Mesenchymal stem cell (in vitro differentiated cells and primary cell): ENCODE measurements at regions not wholly inside any gene's neighbourhood (a gene's known extent, or its start where the extent isn't known, plus 50 kb on each side); places are given as distances from the start of the nearest gene placed in this dataset.

Experiments
- DNase-seq: peaks from one replicate; pipeline ENCODE4 v3.0.0-alpha.2; 2013
- H2AFZ ChIP-seq: one replicate; pipeline ENCODE4 v1.6.1; 2013; ENCODE audit warnings: low read depth, mild to moderate bottlenecking, control low read depth, inconsistent platforms, low read length, moderate library complexity
- H2AK5ac ChIP-seq: 2 replicates; pipeline ENCODE4 v1.6.1; 2013; ENCODE audit warnings: low read length, moderate library complexity, mild to moderate bottlenecking, inconsistent platforms; ENCODE audit not compliant: severe bottlenecking
- H2BK120ac ChIP-seq: one replicate; pipeline ENCODE4 v1.6.1; 2013; ENCODE audit warnings: low read depth, mild to moderate bottlenecking, inconsistent platforms, low read length, moderate library complexity
- H2BK12ac ChIP-seq, 2 experiments: one replicate each; pipeline ENCODE4 v1.6.1; 2013; ENCODE audit warnings: inconsistent platforms in 2 of 2, low read length in 2 of 2, mild to moderate bottlenecking in 2 of 2, moderate library complexity in 2 of 2, control low read depth in 1 of 2
- H2BK15ac ChIP-seq: one replicate; pipeline ENCODE4 v1.6.1; 2013; ENCODE audit warnings: mild to moderate bottlenecking, low read depth, inconsistent platforms; ENCODE audit not compliant: poor library complexity, severe bottlenecking
- H2BK5ac ChIP-seq: 2 replicates; pipeline ENCODE4 v1.6.1; 2013; ENCODE audit warnings: low read depth, mild to moderate bottlenecking, low read length, control low read depth, inconsistent platforms; ENCODE audit not compliant: poor library complexity, severe bottlenecking
- H3K14ac ChIP-seq, 2 experiments: one replicate each; pipeline ENCODE4 v1.6.1; 2013; ENCODE audit warnings: inconsistent platforms in 2 of 2, low read length in 2 of 2, control low read depth in 1 of 2, mild to moderate bottlenecking in 1 of 2, moderate library complexity in 1 of 2
- H3K18ac ChIP-seq, 2 experiments: one replicate each; pipeline ENCODE4 v1.6.1; 2013; ENCODE audit warnings: inconsistent platforms in 2 of 2, low read length in 2 of 2, control low read depth in 1 of 2, low read depth in 1 of 2, mild to moderate bottlenecking in 1 of 2
- H3K23ac ChIP-seq, 2 experiments: one replicate each; pipeline ENCODE4 v1.6.1; 2013; ENCODE audit warnings: inconsistent platforms in 2 of 2, low read length in 2 of 2, mild to moderate bottlenecking in 2 of 2, moderate library complexity in 2 of 2, control low read depth in 1 of 2
- H3K27ac ChIP-seq: 2 replicates; pipeline ENCODE4 v1.5.1; 2013; ENCODE audit warnings: mild to moderate bottlenecking, moderate library complexity, low read length, control low read depth, inconsistent platforms; ENCODE audit not compliant: poor library complexity, severe bottlenecking
- H3K27me3 ChIP-seq, 2 experiments: 2 replicates each; pipeline versions ENCODE4 v1.6.1 to v1.7.0; 2013; ENCODE audit warnings: low read length in 2 of 2, mild to moderate bottlenecking in 2 of 2, moderate library complexity in 2 of 2, control low read depth in 1 of 2, inconsistent platforms in 1 of 2; ENCODE audit not compliant: control insufficient read depth in 1 of 2, insufficient read depth in 1 of 2
- H3K36me3 ChIP-seq, 2 experiments: 2 replicates each; pipeline versions ENCODE4 v1.6.1 to v1.7.0; 2013; ENCODE audit warnings: low read length in 2 of 2, control low read depth in 1 of 2, inconsistent platforms in 1 of 2, low read depth in 1 of 2, mild to moderate bottlenecking in 1 of 2; ENCODE audit not compliant: insufficient read depth in 2 of 2, control insufficient read depth in 1 of 2
- H3K4ac ChIP-seq, 2 experiments: one replicate each; pipeline ENCODE4 v1.6.1; 2013; ENCODE audit warnings: inconsistent platforms in 2 of 2, low read length in 2 of 2, mild to moderate bottlenecking in 2 of 2, moderate library complexity in 2 of 2, control low read depth in 1 of 2, low read depth in 1 of 2
- H3K4me1 ChIP-seq: 2 replicates; pipeline ENCODE4 v1.6.1; 2013; ENCODE audit warnings: low read depth, low read length, control low read depth; ENCODE audit not compliant: control insufficient read depth, insufficient read depth
- H3K4me2 ChIP-seq: 2 replicates; pipeline ENCODE4 v1.6.1; 2013; ENCODE audit warnings: low read length, mild to moderate bottlenecking, inconsistent platforms; ENCODE audit not compliant: poor library complexity, severe bottlenecking
- H3K4me3 ChIP-seq, 2 experiments: 2 replicates each; pipeline versions ENCODE4 v1.5.1 to v1.7.0; 2013; ENCODE audit warnings: low read length in 2 of 2, mild to moderate bottlenecking in 2 of 2, control low read depth in 1 of 2, low read depth in 1 of 2; ENCODE audit not compliant: insufficient read depth in 1 of 2
- H3K79me1 ChIP-seq: replicated peaks from 2 replicates; pipeline ENCODE4 v1.6.1; 2013; ENCODE audit warnings: mild to moderate bottlenecking, control low read depth, low read length, inconsistent platforms; ENCODE audit not compliant: poor library complexity, severe bottlenecking
- H3K9ac ChIP-seq: 2 replicates; pipeline ENCODE4 v1.7.0; 2013; ENCODE audit warnings: mild to moderate bottlenecking, low read length, moderate library complexity
- H3K9me3 ChIP-seq: 2 replicates; pipeline ENCODE4 v1.7.0; 2013; ENCODE audit warnings: mild to moderate bottlenecking, low read length; ENCODE audit not compliant: control insufficient read depth
- H4K8ac ChIP-seq: one replicate; pipeline ENCODE4 v1.6.1; 2013; ENCODE audit warnings: inconsistent platforms, mild to moderate bottlenecking, low read length, moderate library complexity
- H4K91ac ChIP-seq: one replicate; pipeline ENCODE4 v1.6.1; 2013; ENCODE audit warnings: mild to moderate bottlenecking, low read length, inconsistent platforms
- WGBS: methylation state at CpG from one replicate; pipeline ENCODE4 v1.1.7; 2013; ENCODE audit warnings: mixed read lengths; 5-methylcytosine and 5-hydroxymethylcytosine counted together

DNA sequence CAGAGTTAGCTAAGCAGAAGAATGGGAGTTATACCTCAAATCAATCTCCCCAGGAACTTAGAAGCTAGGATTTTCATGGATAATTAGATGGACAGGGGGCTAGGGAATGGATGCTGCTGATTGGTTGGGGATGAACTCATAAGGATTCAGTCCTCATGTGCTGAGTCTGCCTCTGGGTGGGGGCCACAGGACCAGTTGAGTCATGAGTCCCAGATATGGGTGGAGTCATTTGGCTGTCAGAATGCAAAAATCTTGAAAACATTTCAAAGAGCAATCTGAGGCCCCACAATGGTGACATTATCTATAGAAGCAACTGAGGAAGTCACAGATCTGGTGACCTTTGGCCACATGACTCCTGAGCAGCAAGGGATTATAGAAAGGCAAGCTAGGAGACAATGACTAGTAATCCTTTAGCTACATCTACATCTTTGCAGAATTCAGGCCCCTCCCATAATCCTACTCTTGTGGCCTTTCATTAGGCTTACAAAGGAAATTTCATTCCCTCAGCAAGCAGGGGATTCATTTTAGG lies 82.6 kb upstream of the CCL2 start:
- Histone ChIP-seq H2BK12ac (no peak overlapping the region), H2BK15ac (no peak overlapping the region), H3K4ac (no peak overlapping the region), H3K9me3 (no peaks in the 10 kb centered on the region), H3K4me3 (no peak overlapping the region), H3K18ac (no peak overlapping the region), H2AK5ac (no peak overlapping the region), H3K4me1 (no peaks in the 10 kb centered on the region), H3K27ac (no peak overlapping the region), H3K23ac (no peak overlapping the region), H4K91ac (no peak overlapping the region), H4K8ac (no peak overlapping the region), H3K79me1 (no peaks in the 10 kb centered on the region), H3K14ac (no peak overlapping the region), H2BK120ac (no peak overlapping the region), H3K27me3 (peaks cover 0 to 6% of the 10 kb centered on the region in 2 experiments), H2AFZ (no peak overlapping the region), H3K9ac (no peak overlapping the region), H3K4me2 (no peak overlapping the region), H3K36me3 (no peaks in the 10 kb centered on the region), H2BK5ac (no peak overlapping the region)
- no peak for DNase-seq

DNA sequence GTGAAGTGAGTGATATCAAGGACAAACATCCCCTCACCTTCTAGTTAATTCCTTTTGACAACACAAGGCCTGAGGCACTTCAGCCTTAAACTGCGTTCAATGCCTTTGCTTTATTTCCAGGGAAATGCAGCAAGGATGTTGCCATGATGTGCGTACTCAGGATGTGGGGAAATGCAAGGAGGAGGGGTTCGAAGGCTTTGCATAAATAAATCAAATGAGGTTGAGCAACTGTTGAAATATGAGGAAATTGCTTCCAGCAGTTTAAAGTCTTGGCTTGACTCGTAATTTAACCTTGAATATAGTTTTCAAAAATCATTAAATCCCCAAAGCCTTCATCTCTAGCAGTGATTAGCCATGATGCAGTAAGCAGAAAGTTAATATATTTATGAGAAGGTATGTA lies 81.8 kb upstream of the CCL2 start:
- Histone ChIP-seq H3K14ac (no peak overlapping the region), H2BK15ac (no peak overlapping the region), H3K27me3 (no peaks in the 10 kb centered on the region), H3K4me1 (no peaks in the 10 kb centered on the region), H4K8ac (no peak overlapping the region), H2BK5ac (no peak overlapping the region), H3K9me3 (no peaks in the 10 kb centered on the region), H3K27ac (no peak overlapping the region), H3K23ac (no peak overlapping the region), H2BK120ac (no peak overlapping the region), H2AFZ (no peak overlapping the region), H3K18ac (no peak overlapping the region), H3K4me3 (no peak overlapping the region), H3K36me3 (no peaks in the 10 kb centered on the region), H4K91ac (no peak overlapping the region), H3K79me1 (no peaks in the 10 kb centered on the region), H2BK12ac (no peak overlapping the region), H3K4me2 (no peak overlapping the region), H2AK5ac (no peak overlapping the region), H3K9ac (no peak overlapping the region), H3K4ac (no peak overlapping the region)
- no peak for DNase-seq
- 57% methylated on average over 3 of the region's 4 CpGs for WGBS

DNA sequence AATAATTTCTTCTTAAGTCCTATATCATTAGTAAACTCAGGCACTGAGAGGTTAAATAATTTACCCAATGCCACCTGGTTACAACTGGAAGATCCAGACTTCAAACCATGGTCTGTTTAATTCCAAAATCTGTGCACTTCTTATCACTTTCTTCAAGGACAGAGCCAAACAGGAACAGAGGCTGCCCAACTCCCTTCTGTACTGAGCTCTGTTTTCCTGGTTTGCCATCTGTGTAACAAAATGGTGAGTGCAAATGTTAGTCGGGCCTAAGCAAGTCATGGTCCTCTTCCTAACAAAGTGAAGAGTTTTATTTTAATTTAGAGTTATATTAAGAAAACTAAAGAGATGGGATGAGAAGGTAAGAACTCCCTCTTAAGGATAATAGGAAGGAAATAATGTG lies 80.6 kb upstream of the CCL2 start:
- Histone ChIP-seq H3K9me3 (no peaks in the 10 kb centered on the region), H3K79me1 (no peaks in the 10 kb centered on the region), H3K4ac (no peak overlapping the region), H3K27ac (no peak overlapping the region), H3K27me3 (no peaks in the 10 kb centered on the region), H3K4me1 (no peaks in the 10 kb centered on the region), H2BK120ac (no peak overlapping the region), H2AFZ (no peak overlapping the region), H2BK5ac (no peak overlapping the region), H2BK15ac (no peak overlapping the region), H3K18ac (no peak overlapping the region), H3K9ac (no peak overlapping the region), H2AK5ac (no peak overlapping the region), H4K91ac (no peak overlapping the region), H3K14ac (no peak overlapping the region), H3K4me2 (no peak overlapping the region), H3K23ac (no peak overlapping the region), H3K4me3 (no peak overlapping the region), H4K8ac (no peak overlapping the region), H3K36me3 (no peaks in the 10 kb centered on the region), H2BK12ac (no peak overlapping the region)
- no peak for DNase-seq
- no CpG with 5 or more reads among the region's 1 CpG for WGBS

DNA sequence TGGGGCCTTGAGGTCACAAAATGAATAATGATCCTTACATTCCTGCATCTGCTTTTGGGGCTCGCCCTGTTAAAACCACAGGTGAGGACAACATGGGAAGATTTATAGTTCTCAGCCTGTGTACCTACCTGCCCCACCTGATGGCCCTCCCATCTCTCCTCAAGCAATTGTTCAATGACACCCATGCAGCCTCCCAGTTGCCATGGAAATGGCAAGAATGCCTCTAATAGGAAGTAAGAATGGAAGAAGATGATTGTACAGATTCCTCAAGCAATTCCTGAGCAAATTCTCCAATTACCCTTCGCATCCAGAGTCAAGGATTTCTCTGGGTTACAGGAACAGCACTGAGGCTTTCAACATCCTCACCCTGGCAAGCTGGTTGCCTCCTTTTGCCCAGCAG lies 78.6 kb upstream of the CCL2 start:
- Histone ChIP-seq H3K79me1 (no peaks in the 10 kb centered on the region), H4K8ac (no peak overlapping the region), H3K27me3 (peaks cover 0 to under 1% of the 10 kb centered on the region in 2 experiments), H3K27ac (no peak overlapping the region), H2AFZ (no peak overlapping the region), H2BK120ac (no peak overlapping the region), H3K4me1 (no peaks in the 10 kb centered on the region), H3K9ac (no peak overlapping the region), H4K91ac (no peak overlapping the region), H2BK12ac (no peak overlapping the region), H3K36me3 (no peaks in the 10 kb centered on the region), H3K4me3 (no peak overlapping the region), H2BK5ac (no peak overlapping the region), H2BK15ac (no peak overlapping the region), H3K4ac (no peak overlapping the region), H3K14ac (no peak overlapping the region), H3K9me3 (no peaks in the 10 kb centered on the region), H3K4me2 (no peak overlapping the region), H2AK5ac (no peak overlapping the region), H3K23ac (no peak overlapping the region), H3K18ac (no peak overlapping the region)
- 75% methylated on average over 2 of the region's 2 CpGs for WGBS
- no peak for DNase-seq
